ENCODE measurements at regions not wholly inside any gene's neighbourhood (a gene's known extent, or its start where the extent isn't known, plus 50 kb on each side); places are given as distances from the start of the nearest gene placed in this dataset.
"Not testable (repeated sequence)": the region's sequence is repeated elsewhere in the genome, so short reads cannot be mapped to it uniquely, and the experiment has no call there.

DNA sequence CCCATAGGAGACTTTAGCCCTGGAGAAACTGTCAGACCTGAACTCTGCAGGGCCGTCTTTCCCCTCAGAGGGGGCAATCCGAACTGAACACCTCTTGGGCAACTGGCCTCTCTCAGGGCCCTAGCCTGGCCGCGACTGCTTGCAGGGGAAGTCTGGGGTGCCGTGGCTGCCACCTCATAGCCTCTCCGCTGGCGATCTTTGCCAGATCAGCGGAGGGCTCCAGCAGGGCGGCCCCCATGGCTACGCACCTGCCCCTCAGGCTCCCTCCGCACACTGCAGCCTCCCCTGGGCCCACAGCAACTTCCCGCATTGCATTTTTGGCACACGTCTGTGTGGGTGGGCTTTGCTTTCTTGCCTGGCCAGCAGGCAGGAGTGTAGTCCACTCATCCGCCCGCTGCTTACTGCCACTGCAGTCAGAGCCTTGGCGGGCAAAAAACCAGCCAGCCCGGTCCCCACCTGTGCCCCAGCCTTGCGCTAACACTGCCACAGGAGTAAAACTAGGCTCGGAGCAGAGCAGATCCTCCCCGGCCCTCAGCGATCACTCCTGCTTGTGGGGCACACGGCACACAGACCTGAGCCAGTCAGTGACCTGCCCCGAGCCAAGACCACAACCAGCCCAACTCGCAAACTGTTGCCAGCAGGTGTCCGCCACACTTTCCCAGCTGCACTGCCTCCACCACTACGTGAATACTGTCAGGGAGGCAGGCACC lies 266.8 kb upstream of the CBLB start:
- Histone ChIP-seq H3K27me3 (no peaks in the 10 kb centered on the region), H3K9me3 (no peaks in the 10 kb centered on the region), H3K27ac (replicated peaks in 1 of 4) (no peak overlapping the region), H3K4me3 (no peak overlapping the region), H3K36me3 (no peaks in the 10 kb centered on the region), H3K4me1 (peaks cover 8 to 19% (median 11%) of the 10 kb centered on the region in 4 donors)
- no peak for DNase-seq (ENCODE audit: extremely low spot score)
- intact Hi-C loops (cut with DNase I): no loop called here
- 98% methylated on average over 17 of the region's 26 CpGs for WGBS
- TF ChIP-seq, protein P1, sequence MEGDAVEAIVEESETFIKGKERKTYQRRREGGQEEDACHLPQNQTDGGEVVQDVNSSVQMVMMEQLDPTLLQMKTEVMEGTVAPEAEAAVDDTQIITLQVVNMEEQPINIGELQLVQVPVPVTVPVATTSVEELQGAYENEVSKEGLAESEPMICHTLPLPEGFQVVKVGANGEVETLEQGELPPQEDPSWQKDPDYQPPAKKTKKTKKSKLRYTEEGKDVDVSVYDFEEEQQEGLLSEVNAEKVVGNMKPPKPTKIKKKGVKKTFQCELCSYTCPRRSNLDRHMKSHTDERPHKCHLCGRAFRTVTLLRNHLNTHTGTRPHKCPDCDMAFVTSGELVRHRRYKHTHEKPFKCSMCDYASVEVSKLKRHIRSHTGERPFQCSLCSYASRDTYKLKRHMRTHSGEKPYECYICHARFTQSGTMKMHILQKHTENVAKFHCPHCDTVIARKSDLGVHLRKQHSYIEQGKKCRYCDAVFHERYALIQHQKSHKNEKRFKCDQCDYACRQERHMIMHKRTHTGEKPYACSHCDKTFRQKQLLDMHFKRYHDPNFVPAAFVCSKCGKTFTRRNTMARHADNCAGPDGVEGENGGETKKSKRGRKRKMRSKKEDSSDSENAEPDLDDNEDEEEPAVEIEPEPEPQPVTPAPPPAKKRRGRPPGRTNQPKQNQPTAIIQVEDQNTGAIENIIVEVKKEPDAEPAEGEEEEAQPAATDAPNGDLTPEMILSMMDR (IDR thresholded peaks at IDR 0.05): no peak
- no peak for TF ChIP-seq POLR2A (IDR thresholded peaks at IDR 0.05; ENCODE audit: low read depth)
- no peak for TF ChIP-seq POLR2AphosphoS5 (IDR thresholded peaks at IDR 0.05)
- no peak for TF ChIP-seq EP300 (IDR thresholded peaks at IDR 0.05)

DNA sequence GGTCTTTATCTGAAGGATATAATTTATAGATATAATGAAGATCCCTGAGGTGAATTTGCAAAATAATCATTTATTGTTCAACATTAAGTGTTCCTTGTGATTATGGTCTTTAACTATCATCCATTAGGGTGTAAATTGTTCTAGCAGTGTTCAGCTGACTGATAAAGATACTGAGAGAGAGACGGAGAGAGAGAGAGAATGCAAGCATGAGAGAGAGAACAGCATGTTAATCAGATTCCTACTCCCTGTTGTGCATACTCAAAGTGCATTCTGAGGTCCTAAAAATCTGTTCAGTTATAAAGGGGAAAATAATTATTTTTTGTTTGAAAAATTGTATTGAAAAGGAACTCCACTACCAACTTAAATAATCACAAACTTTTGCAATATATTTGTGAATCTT lies 271.0 kb upstream of the CBLB start:
- H3K27me3 ChIP-seq: no peaks in the 10 kb centered on the region
- H3K27ac ChIP-seq (replicated peaks in 1 of 4): no peak overlapping the region
- 82% methylated on average over 1 of the region's 1 CpG for WGBS
- TF ChIP-seq, protein P1 (IDR thresholded peaks at IDR 0.05): no peak
- TF ChIP-seq POLR2A (IDR thresholded peaks at IDR 0.05; ENCODE audit: low read depth): no peak
- no peak for TF ChIP-seq EP300 (IDR thresholded peaks at IDR 0.05)
- no peak for TF ChIP-seq POLR2AphosphoS5 (IDR thresholded peaks at IDR 0.05)
- H3K4me3 ChIP-seq: no peak overlapping the region
- no peaks in the 10 kb centered on the region for H3K36me3 ChIP-seq
- intact Hi-C loops (cut with DNase I): no loop called here
- H3K4me1 ChIP-seq: no peaks in the 10 kb centered on the region
- DNase-seq (ENCODE audit: extremely low spot score): no peak
- no peaks in the 10 kb centered on the region for H3K9me3 ChIP-seq

DNA sequence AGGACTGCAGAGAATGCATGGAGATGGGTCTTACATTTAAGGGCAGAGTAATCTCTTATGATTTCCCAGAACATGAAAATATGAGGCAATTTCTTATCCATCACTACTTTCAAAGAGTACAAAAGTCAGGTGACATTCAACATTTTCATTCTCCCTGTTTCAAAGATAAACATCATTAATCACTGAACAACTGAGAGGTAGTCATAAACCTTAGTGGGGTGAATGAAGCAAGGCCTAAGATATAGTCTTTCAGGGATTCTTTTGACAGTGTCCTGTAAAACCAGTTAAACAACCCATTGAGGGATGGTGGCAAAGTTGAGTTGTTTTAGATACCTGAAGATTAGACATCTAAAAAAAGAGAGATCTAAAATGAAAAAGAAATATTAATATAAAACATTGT lies 271.6 kb upstream of the CBLB start:
- Histone ChIP-seq H3K4me1 (no peaks in the 10 kb centered on the region), H3K9me3 (no peaks in the 10 kb centered on the region)
- no peak for TF ChIP-seq POLR2AphosphoS5 (IDR thresholded peaks at IDR 0.05)

DNA sequence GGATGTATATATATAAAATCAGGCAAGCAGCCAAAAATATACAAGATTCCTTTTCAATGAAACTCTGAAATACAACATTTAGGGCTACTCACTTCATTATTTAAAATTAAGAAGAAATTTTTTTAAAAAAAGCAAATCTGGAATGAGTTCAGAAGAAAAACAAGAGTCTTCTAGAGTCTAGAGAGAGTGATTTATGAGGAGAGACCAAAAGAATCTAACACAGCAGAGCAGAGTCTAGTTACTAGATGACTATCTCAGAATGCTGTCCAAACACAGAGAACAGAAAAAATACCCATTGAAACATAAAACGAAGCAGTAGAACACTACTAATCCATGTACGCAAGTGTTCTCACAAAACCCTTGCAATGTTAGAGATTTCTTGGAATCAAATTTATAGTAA lies 275.2 kb upstream of the CBLB start:
- intact Hi-C loops (cut with DNase I): no loop called here
- TF ChIP-seq, protein P1 (IDR thresholded peaks at IDR 0.05): no peak
- TF ChIP-seq POLR2AphosphoS5 (IDR thresholded peaks at IDR 0.05) (no peak), POLR2A (IDR thresholded peaks at IDR 0.05; ENCODE audit: low read depth) (no peak), EP300 (IDR thresholded peaks at IDR 0.05) (no peak)

More for the DNA sequence above, 271.6 kb upstream of the CBLB start:
- Histone ChIP-seq H3K27me3 (no peaks in the 10 kb centered on the region), H3K36me3 (no peaks in the 10 kb centered on the region), H3K4me3 (no peak overlapping the region), H3K27ac (replicated peaks in 1 of 4) (no peak overlapping the region)
- intact Hi-C loops (cut with DNase I): no loop called here
- DNase-seq (ENCODE audit: extremely low spot score): no peak

DNA sequence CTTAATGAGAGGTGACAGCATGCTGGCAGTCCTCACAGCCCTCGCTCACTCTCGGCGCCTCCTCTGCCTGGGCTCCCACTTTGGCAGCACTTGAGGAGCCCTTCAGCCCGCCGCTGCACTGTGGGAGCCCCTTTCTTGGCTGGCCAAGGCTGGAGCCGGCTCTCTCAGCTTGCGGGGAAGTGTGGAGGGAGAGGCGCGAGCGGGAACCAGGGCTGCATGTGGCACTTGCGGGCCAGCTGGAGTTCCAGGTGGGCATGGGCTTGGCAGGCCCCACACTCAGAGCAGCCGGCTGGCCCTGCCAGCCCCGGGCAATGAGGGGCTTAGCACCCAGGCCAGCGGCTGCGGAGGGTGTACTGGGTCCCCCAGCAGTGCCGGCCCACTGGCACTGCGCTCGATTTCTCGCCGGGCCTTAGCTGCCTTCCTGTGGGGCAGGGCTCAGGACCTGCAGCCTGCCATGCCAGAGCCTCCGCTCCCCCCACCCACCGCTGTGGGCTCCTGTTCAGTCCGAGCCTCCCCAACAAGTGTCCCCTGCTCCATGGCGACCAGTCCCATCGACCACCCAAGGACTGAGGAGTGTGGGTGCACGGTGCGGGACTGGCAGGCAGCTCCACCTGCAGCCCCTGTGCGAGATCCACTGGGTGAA lies 279.7 kb upstream of the CBLB start:
- H3K9me3 ChIP-seq; H3K36me3 ChIP-seq; H3K27me3 ChIP-seq; H3K27ac ChIP-seq (replicated peaks in 1 of 4); intact Hi-C loops (cut with DNase I); DNase-seq (ENCODE audit: extremely low spot score); H3K4me3 ChIP-seq; H3K4me1 ChIP-seq: not testable (repeated sequence)
- 97% methylated on average over 24 of the region's 28 CpGs for WGBS

More for the DNA sequence above, 275.2 kb upstream of the CBLB start:
- no peak for DNase-seq (ENCODE audit: extremely low spot score)
- H3K27ac ChIP-seq (replicated peaks in 1 of 4): no peak overlapping the region
- H3K4me1 ChIP-seq: no peaks in the 10 kb centered on the region
- H3K9me3 ChIP-seq: peaks cover 0 to 3% (median 0%) of the 10 kb centered on the region in 4 donors
- no peak overlapping the region for H3K4me3 ChIP-seq
- H3K27me3 ChIP-seq: no peaks in the 10 kb centered on the region
- 43% methylated on average over 2 of the region's 2 CpGs for WGBS
- H3K36me3 ChIP-seq: no peaks in the 10 kb centered on the region

Data from esophagus muscularis mucosa (tissue), 4 donors.